Effector memory CD4-positive, alpha-beta T cell (primary cell): ENCODE measurements at regions not wholly inside any gene's neighbourhood (a gene's known extent, or its start where the extent isn't known, plus 50 kb on each side); places are given as distances from the start of the nearest gene placed in this dataset.

Experiments used
- DNase-seq, 3 donors: peaks; one replicate each; pipeline ENCODE4 v3.0.0-alpha.2; 2020
- H3K27ac ChIP-seq: 2 replicates; pipeline ENCODE4 v1.7.0; 2013; ENCODE audit warnings: mild to moderate bottlenecking, low read length, moderate library complexity; ENCODE audit not compliant: insufficient read depth, poor library complexity, severe bottlenecking
- H3K27me3 ChIP-seq: replicated peaks from 2 replicates; pipeline ENCODE4 v1.7.0; 2013; ENCODE audit warnings: mild to moderate bottlenecking, low read length; ENCODE audit not compliant: insufficient read depth, control insufficient read depth, poor library complexity, severe bottlenecking
- H3K36me3 ChIP-seq: 2 replicates; pipeline ENCODE4 v1.7.0; 2013; ENCODE audit warnings: mild to moderate bottlenecking, low read length, moderate library complexity; ENCODE audit not compliant: control insufficient read depth, insufficient read depth
- H3K4me1 ChIP-seq: 2 replicates; pipeline ENCODE4 v1.7.0; 2013; ENCODE audit warnings: low read length, mild to moderate bottlenecking; ENCODE audit not compliant: control insufficient read depth, insufficient read depth, poor library complexity, severe bottlenecking
- H3K4me3 ChIP-seq: 2 replicates; pipeline ENCODE4 v1.7.0; 2013; ENCODE audit warnings: low read length, low read depth, mild to moderate bottlenecking; ENCODE audit not compliant: insufficient read depth, poor library complexity, severe bottlenecking
- H3K9me3 ChIP-seq: 2 replicates; pipeline ENCODE4 v1.7.0; 2013; ENCODE audit warnings: mild to moderate bottlenecking, low read length, moderate library complexity; ENCODE audit not compliant: control insufficient read depth

- no peaks in the 10 kb centered on the region for H3K36me3 ChIP-seq
These were observed 68.6 kb upstream of the RALGAPA2 start for GRCh38 chr20:20781029-20781428.

GRCh38 chr20:20780127-20780824 is 67.8 kb upstream of the RALGAPA2 start:
- H3K27me3 ChIP-seq, result no peaks in the 10 kb centered on the region
- no peak overlapping the region for H3K27ac ChIP-seq
- H3K9me3 ChIP-seq, result no peaks in the 10 kb centered on the region
- DNase-seq, result no peak
- no peaks in the 10 kb centered on the region for H3K36me3 ChIP-seq
- no peak overlapping the region for H3K4me3 ChIP-seq
- no peaks in the 10 kb centered on the region for H3K4me1 ChIP-seq

More at GRCh38 chr20:20781029-20781428, 68.6 kb upstream of the RALGAPA2 start:
- Histone ChIP-seq H3K27ac (no peak overlapping the region), H3K9me3 (no peaks in the 10 kb centered on the region), H3K4me3 (no peak overlapping the region), H3K4me1 (no peaks in the 10 kb centered on the region), H3K27me3 (no peaks in the 10 kb centered on the region)
- DNase-seq, result no peak

DNA sequence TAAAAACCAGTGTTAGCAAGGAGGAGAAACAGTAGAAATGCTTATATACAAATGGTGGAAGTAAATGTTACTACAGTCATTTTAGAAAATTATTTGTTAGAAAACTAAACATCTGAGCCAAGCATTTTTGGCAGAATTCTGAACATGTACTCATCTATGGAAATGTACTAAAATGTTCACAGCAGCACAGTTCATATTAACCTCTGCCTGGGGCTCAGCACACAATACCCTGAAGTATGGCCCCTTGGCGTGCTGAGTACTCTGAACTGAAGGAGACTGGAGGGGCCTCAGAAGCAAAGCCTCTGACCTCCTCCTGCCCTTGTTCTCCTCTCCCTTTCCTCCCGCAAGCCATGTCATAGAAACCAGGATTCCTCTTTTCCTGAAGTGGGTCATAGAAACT is 66.2 kb upstream of the RALGAPA2 start:
- Histone ChIP-seq H3K36me3 (no peaks in the 10 kb centered on the region), H3K27me3 (no peaks in the 10 kb centered on the region), H3K9me3 (no peaks in the 10 kb centered on the region), H3K27ac (no peak overlapping the region), H3K4me1 (no peaks in the 10 kb centered on the region), H3K4me3 (no peak overlapping the region)
- no peak for DNase-seq

- Histone ChIP-seq H3K4me1 (no peaks in the 10 kb centered on the region), H3K36me3 (no peaks in the 10 kb centered on the region), H3K27ac (no peak overlapping the region)
These were observed 60.1 kb upstream of the RALGAPA2 start for GRCh38 chr20:20772497-20773085.

DNA sequence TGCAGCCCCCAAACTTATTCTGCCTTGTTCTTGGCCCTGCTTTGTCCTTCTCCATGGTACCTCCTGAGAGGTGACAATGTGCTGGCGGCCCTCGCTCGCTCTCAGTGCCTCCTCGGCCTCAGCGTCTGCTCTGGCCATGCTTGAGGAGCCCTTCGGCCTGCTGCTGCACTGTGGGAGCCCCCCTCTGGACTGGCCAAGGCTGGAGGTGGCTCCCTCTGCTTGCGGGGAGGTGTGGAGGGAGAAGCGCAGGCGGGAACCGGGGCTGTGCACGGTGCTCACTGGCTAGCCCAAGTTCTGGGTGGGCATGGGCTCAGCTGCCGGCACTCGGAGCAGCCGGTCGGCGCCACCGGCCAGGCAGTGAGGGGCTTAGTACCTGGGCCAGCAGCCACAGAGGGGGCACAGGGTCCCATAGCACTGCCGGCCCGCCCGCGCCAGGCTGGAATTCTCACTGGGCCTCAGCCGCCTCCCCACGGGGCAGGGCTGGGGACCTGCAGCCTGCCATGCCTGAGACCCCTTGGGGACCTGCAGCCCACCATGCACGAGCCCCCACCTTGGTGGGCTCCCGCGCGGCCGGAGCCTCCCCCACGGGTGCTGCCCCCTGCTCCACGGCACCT is 55.9 kb upstream of the RALGAPA2 start:
- Histone ChIP-seq H3K4me1 (no peaks in the 10 kb centered on the region), H3K4me3 (no peak overlapping the region), H3K27ac (no peak overlapping the region), H3K27me3 (no peaks in the 10 kb centered on the region), H3K9me3 (no peaks in the 10 kb centered on the region), H3K36me3 (no peaks in the 10 kb centered on the region)
- no peak for DNase-seq

More at GRCh38 chr20:20772497-20773085, 60.1 kb upstream of the RALGAPA2 start:
- Histone ChIP-seq H3K27me3 (no peaks in the 10 kb centered on the region), H3K4me3 (no peak overlapping the region), H3K9me3 (no peaks in the 10 kb centered on the region)
- DNase-seq, result no peak

DNA sequence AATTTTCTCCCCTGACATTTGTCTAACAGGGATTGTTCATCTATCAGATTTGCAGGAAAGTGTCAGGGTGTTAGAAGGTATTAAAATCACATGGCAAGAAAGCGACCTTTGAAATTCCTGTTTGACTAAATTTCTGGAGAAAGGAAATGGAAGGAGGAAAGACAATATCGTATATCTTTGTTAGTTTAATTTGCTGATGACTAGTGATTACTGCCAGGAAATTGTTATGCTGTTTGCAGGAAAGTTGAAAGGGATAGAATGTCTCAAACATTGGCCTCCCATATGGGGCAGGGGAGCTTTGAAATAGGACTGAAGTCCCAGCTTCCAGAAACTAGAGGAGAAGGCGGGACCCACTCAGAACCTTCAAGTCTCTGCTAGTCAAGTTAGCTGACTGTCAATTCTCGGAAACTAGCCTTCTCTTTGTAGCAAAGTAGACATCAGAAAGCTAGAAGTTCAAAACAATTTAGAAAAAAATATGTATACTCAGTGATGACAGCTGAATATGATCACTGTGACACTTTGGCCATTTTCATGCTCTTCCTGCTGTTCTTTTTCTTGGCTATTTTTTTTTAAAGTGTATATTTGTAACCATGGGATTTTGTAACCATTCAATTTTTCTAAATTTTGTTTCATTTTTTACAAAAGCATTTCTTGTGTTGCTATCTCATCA is 53.4 kb upstream of the RALGAPA2 start:
- H3K4me3 ChIP-seq, result no peak overlapping the region
- no peaks in the 10 kb centered on the region for H3K36me3 ChIP-seq
- no peak for DNase-seq
- no peaks in the 10 kb centered on the region for H3K4me1 ChIP-seq
- H3K9me3 ChIP-seq, result no peaks in the 10 kb centered on the region
- H3K27me3 ChIP-seq, result no peaks in the 10 kb centered on the region
- H3K27ac ChIP-seq, result no peak overlapping the region

DNA sequence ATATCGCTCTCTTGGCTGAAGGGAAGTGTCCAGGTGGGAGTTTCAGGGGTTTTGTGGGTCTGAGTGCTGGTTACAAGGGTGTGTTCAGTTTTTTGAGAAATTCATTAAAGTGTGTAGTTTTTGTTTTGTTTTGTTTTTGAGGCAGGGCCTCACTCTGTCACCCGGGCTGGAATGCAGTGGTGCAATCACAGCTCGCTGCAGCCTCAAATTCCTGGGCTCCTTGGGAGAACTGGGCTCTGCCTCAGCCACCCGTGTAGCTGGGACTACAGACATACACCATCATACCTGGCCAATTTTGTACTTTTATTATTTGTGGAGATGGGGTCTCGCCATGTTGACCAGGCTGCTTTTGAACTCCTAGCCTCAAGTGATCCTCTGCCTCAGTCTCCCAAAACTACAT is 51.2 kb upstream of the RALGAPA2 start:
- no peaks in the 10 kb centered on the region for H3K36me3 ChIP-seq
- no peaks in the 10 kb centered on the region for H3K9me3 ChIP-seq
- H3K4me3 ChIP-seq, result no peak overlapping the region
- H3K27me3 ChIP-seq, result no peaks in the 10 kb centered on the region
- H3K27ac ChIP-seq, result no peak overlapping the region
- no peaks in the 10 kb centered on the region for H3K4me1 ChIP-seq
- no peak for DNase-seq
